IMR-90 (cell line): ENCODE measurements at regions not wholly inside any gene's neighbourhood (a gene's known extent, or its start where the extent isn't known, plus 50 kb on each side); places are given as distances from the start of the nearest gene placed in this dataset.

Experiments
- ATAC-seq: fragments of 200-7000 bp; cut with Tn5 transposase; 2 replicates; pipeline ENCODE4 v1.9.1; 2020; ENCODE audit warnings: low read depth, mild to moderate bottlenecking, moderate library complexity
- BruUV-seq: library from RNA; stranded (reverse); fragments of 400-500 nt; replicated peaks from 2 replicates; lab custom pipeline; 2021; lab: Mats Ljungman, UMichigan
- CTCF ChIA-PET: fragments of 300-600 bp; formaldehyde crosslinking; extraction: SDS; loops from one replicate; lab custom pipeline; 2021; ENCODE audit warnings: antibody characterized with exemption; lab: Yijun Ruan, JAX
- POLR2A ChIA-PET: fragments of 300-600 bp; sonication (Branson Sonifier 250); formaldehyde crosslinking; loops from one replicate; lab custom pipeline; 2022; ENCODE audit warnings: antibody characterized with exemption; ENCODE audit not compliant: unreplicated experiment; lab: Charles Lee
- DNase-seq: peaks from one replicate; pipeline ENCODE4 v3.0.0; 2013
- H2AFZ ChIP-seq: replicated peaks from 2 replicates; pipeline ENCODE3; 2013; ENCODE audit warnings: low read length, mild to moderate bottlenecking; ENCODE audit not compliant: poor library complexity
- H2AK5ac ChIP-seq: 2 replicates; pipeline ENCODE4 v1.6.1; 2013; ENCODE audit warnings: low read depth, low read length, inconsistent platforms
- H2AK9ac ChIP-seq: replicated peaks from 2 replicates; pipeline ENCODE3; 2013; ENCODE audit warnings: mild to moderate bottlenecking, low read depth, low read length, moderate library complexity; ENCODE audit not compliant: poor library complexity
- H2BK120ac ChIP-seq: 2 replicates; pipeline ENCODE4 v1.6.1; 2013; ENCODE audit warnings: low read depth, low read length, inconsistent platforms
- H2BK15ac ChIP-seq: 3 replicates; pipeline ENCODE4 v1.6.1; 2013; ENCODE audit warnings: low read depth, low read length, inconsistent platforms
- H2BK20ac ChIP-seq: 2 replicates; pipeline ENCODE4 v1.6.1; 2013; ENCODE audit warnings: low read depth, mild to moderate bottlenecking, inconsistent platforms, low read length, moderate library complexity
- H2BK5ac ChIP-seq: 2 replicates; pipeline ENCODE4 v1.6.1; 2013; ENCODE audit warnings: mild to moderate bottlenecking, low read depth, low read length, inconsistent platforms; ENCODE audit not compliant: poor library complexity, severe bottlenecking
- H3K14ac ChIP-seq: replicated peaks from 2 replicates; pipeline ENCODE4 v1.6.1; 2013; ENCODE audit warnings: low read depth, low read length, inconsistent platforms
- H3K18ac ChIP-seq: 2 replicates; pipeline ENCODE4 v1.6.1; 2013; ENCODE audit warnings: low read depth, low read length, control low read depth
- H3K23ac ChIP-seq: 2 replicates; pipeline ENCODE4 v1.6.1; 2013; ENCODE audit warnings: low read depth, low read length, inconsistent platforms
- H3K27ac ChIP-seq: 2 replicates; pipeline ENCODE4 v1.5.1; 2013; ENCODE audit warnings: mild to moderate bottlenecking, control low read depth, low read length; ENCODE audit not compliant: insufficient read depth
- H3K27me3 ChIP-seq: 2 replicates; pipeline ENCODE4 v1.6.1; 2013; ENCODE audit warnings: low read length; ENCODE audit not compliant: control insufficient read depth, insufficient read depth
- H3K36me3 ChIP-seq: 2 replicates; pipeline ENCODE4 v1.6.1; 2013; ENCODE audit warnings: low read length, mixed read lengths; ENCODE audit not compliant: control insufficient read depth, insufficient read depth
- H3K4ac ChIP-seq: 2 replicates; pipeline ENCODE4 v1.6.1; 2013; ENCODE audit warnings: low read depth, low read length, inconsistent platforms
- H3K4me1 ChIP-seq: 2 replicates; pipeline ENCODE4 v1.6.1; 2013; ENCODE audit warnings: low read length, mixed read lengths; ENCODE audit not compliant: control insufficient read depth, insufficient read depth
- H3K4me2 ChIP-seq: 2 replicates; pipeline ENCODE4 v1.6.1; 2013; ENCODE audit warnings: low read depth, mild to moderate bottlenecking, control low read depth, low read length, moderate library complexity
- H3K4me3 ChIP-seq: 2 replicates; pipeline ENCODE4 v1.5.1; 2013; ENCODE audit warnings: low read depth, mild to moderate bottlenecking, control low read depth, low read length, moderate library complexity; ENCODE audit not compliant: insufficient read depth
- H3K56ac ChIP-seq: 2 replicates; pipeline ENCODE4 v1.6.1; 2013; ENCODE audit warnings: low read length, inconsistent platforms; ENCODE audit not compliant: insufficient read depth; ENCODE audit errors: extremely low read depth
- H3K79me1 ChIP-seq, 2 experiments: 2 replicates each; pipeline ENCODE4 v1.6.1; 2013; ENCODE audit warnings: low read length in 2 of 2, inconsistent platforms in 1 of 2, low read depth in 1 of 2
- H3K9ac ChIP-seq: 2 replicates; pipeline ENCODE4 v1.6.1; 2013; ENCODE audit warnings: low read depth, low read length, control low read depth
- H3K9me1 ChIP-seq: 2 replicates; pipeline ENCODE4 v1.6.1; 2013; ENCODE audit warnings: low read length, inconsistent platforms; ENCODE audit not compliant: insufficient read depth
- H3K9me3 ChIP-seq: 2 replicates; pipeline ENCODE4 v1.6.1; 2013; ENCODE audit warnings: low read length; ENCODE audit not compliant: control insufficient read depth, insufficient read depth
- H4K20me1 ChIP-seq: 2 replicates; pipeline ENCODE4 v1.6.1; 2013; ENCODE audit warnings: low read length, inconsistent platforms; ENCODE audit not compliant: insufficient read depth
- H4K5ac ChIP-seq: 2 replicates; pipeline ENCODE4 v1.6.1; 2013; ENCODE audit warnings: mild to moderate bottlenecking, low read depth, low read length, control low read depth
- H4K8ac ChIP-seq, 2 experiments: 2 replicates each; pipeline ENCODE4 v1.6.1; 2013; ENCODE audit warnings: low read depth in 2 of 2, low read length in 2 of 2, control low read depth in 1 of 2, inconsistent platforms in 1 of 2
- H4K91ac ChIP-seq: 2 replicates; pipeline ENCODE4 v1.6.1; 2013; ENCODE audit warnings: low read depth, low read length, inconsistent platforms; ENCODE audit not compliant: insufficient read depth
- CHD1 ChIP-seq: IDR thresholded peaks from 2 replicates; pipeline ENCODE4 v1.6.1; 2012; ENCODE audit warnings: low read depth, low read length, improper control_type of control experiment
- MAFK ChIP-seq: IDR thresholded peaks from 2 replicates; pipeline ENCODE4 v1.6.1; 2012; ENCODE audit warnings: low read depth, low read length, improper control_type of control experiment
- MXI1 ChIP-seq: IDR thresholded peaks from 2 replicates; pipeline ENCODE4 v1.6.1; 2012; ENCODE audit warnings: low read depth, mild to moderate bottlenecking, low read length, moderate library complexity, borderline replicate concordance
- WGBS, 2 experiments: methylation state at CpG; one replicate each; pipeline versions ENCODE4 v1.1.5 to v1.1.7; 2013; ENCODE audit warnings: missing lambda C conversion rate in 2 of 2; ENCODE audit not compliant: insufficient read length in 1 of 2; ENCODE audit errors: extremely low coverage in 2 of 2; 5-methylcytosine and 5-hydroxymethylcytosine counted together
- dilution Hi-C: fragments of 300-500 bp; cut with HindIII; formaldehyde crosslinking; loops from one replicate; pipeline ENCODE4 v1.14.3; 2018; ENCODE audit warnings: low sequenced_read_pairs; ENCODE audit not compliant: unreplicated experiment
- in situ Hi-C: fragments of 300-500 bp; cut with MboI; formaldehyde crosslinking; loops from 3 replicates; pipeline ENCODE4 v1.14.3; 2019; ENCODE audit warnings: low sequenced_read_pairs, inconsistent platforms, mixed read lengths
- intact Hi-C: fragments of 100-400 bp; cut with micrococcal nuclease; formaldehyde crosslinking; loops from 2 replicates; pipeline ENCODE4 v1.10.0; 2022

- no peak overlapping the region for H3K14ac ChIP-seq
- no peak for ATAC-seq
- H3K9me1 ChIP-seq: peaks cover 17% of the 10 kb centered on the region
- no peaks in the 10 kb centered on the region for H3K36me3 ChIP-seq
- H3K4me3 ChIP-seq: no peak overlapping the region
- no peak overlapping the region for H3K56ac ChIP-seq
- no peak overlapping the region for H2BK120ac ChIP-seq
- H2BK20ac ChIP-seq: 0 out of 2 replicates have a peak overlapping the region, but pooled peaks have one; percentile 15
- no peaks in the 10 kb centered on the region for H3K79me1 ChIP-seq
- DNase-seq: no peak
- no peak overlapping the region for H3K23ac ChIP-seq
- peak overlapping the region; percentile 49 for H2AK9ac ChIP-seq
- peaks cover 7% of the 10 kb centered on the region; the same call in 1 of the 2 replicates for H4K20me1 ChIP-seq
- H3K4me1 ChIP-seq: peaks cover 27% of the 10 kb centered on the region
- H4K91ac ChIP-seq: no peak overlapping the region
- no CpG with 5 or more reads among the region's 5 CpGs for WGBS, 2 experiments
- 0 out of 3 replicates have a peak overlapping the region, but pooled peaks have one; percentile 85 for H2BK15ac ChIP-seq
- dilution Hi-C loops: no loop called here
- H3K27ac ChIP-seq: no peak overlapping the region
- BruUV-seq: no TSS peak
- intact Hi-C loops: no loop called here
- peaks cover 11% of the 10 kb centered on the region for H3K27me3 ChIP-seq
- POLR2A ChIA-PET: no interaction called here
- CTCF ChIA-PET: no interaction called here
- H3K18ac ChIP-seq: no peak overlapping the region
- no peak overlapping the region for H4K5ac ChIP-seq
- peak overlapping the region; percentile 78; the same call in 1 of the 2 replicates for H2AK5ac ChIP-seq
- no peaks in the 10 kb centered on the region for H3K9me3 ChIP-seq
- H2AFZ ChIP-seq: no peak overlapping the region
- H2BK5ac ChIP-seq: no peak overlapping the region
- H3K9ac ChIP-seq: no peak overlapping the region
- no peak overlapping the region for H4K8ac ChIP-seq
- no peak for TF ChIP-seq MXI1
- TF ChIP-seq MAFK: peak; percentile 17
- TF ChIP-seq CHD1: no peak
- no peak overlapping the region for H3K4me2 ChIP-seq
- H3K4ac ChIP-seq: no peak overlapping the region
- in situ Hi-C loops: no loop called here
These were observed 127.7 kb upstream of the DLX2 start for GRCh38 chr2:172230332-172230888.
